GM12864 (cell line): ENCODE measurements at regions not wholly inside any gene's neighbourhood (a gene's known extent, or its start where the extent isn't known, plus 50 kb on each side); places are given as distances from the start of the nearest gene placed in this dataset.

ENCODE experiments used
- DNase-seq: peaks from one replicate; pipeline ENCODE4 v3.0.0-alpha.2; 2011; ENCODE audit warnings: low read depth
- H3K4me3 ChIP-seq: 2 replicates; pipeline ENCODE4 v1.5.1; 2011; ENCODE audit warnings: mild to moderate bottlenecking, low read depth, low read length, control low read depth
- TF ChIP-seq, protein P1 (sequence below): IDR thresholded peaks from 2 replicates; pipeline ENCODE4 v1.5.1; 2011; ENCODE audit warnings: low read depth, mild to moderate bottlenecking, moderate library complexity, low read length, control low read depth, inconsistent platforms; ENCODE audit errors: missing control alignments

DNA sequence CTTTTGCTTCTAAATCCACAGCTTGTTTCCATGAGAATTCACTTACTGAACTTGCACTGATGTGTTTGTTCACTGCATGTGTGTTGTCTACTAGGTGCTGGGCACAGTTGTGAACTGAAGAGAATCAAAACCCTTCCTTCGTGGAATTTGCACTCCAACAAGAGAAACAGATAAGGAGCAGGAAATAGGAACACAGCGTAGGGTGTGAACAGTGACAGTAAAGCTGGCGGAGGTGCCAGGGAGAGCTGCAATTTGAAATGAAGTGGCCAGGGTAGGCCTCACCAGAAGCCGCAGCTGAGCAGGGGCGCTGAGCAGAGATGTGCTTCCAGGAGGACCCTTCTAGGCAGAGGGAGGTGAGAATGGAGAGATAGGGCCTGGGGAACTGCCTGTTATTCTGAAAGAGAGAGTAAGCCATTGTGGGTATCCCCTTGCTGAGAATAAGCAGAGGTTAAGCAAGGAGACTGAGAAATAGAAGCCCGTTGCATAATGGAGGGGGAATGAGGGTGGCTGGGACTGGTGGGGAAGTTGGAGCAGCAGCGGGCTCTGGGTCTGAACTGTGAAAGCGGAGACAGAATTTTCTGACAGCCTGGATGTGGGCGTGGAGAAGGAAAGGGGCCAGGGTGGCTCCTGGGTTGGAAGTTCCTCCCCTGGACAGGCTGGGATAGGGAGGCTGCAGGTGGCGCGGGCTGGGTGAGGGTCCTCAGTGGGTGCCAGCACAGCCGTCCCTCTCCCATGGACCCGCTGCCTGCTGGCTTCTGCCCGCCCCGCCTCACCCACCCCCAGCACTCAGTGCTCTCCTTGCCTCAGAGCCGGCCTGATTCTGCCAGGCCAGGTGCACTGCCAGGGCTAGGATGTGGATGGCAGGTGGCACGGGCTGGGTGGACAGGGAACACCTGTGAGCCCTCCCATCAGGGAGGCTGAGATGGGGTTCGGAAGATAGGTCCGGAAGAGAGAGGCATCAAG, 114.7 kb upstream of the AFDN start:
- H3K4me3 ChIP-seq, result no peak overlapping the region
- DNase-seq, result no peak
- TF ChIP-seq, protein P1, sequence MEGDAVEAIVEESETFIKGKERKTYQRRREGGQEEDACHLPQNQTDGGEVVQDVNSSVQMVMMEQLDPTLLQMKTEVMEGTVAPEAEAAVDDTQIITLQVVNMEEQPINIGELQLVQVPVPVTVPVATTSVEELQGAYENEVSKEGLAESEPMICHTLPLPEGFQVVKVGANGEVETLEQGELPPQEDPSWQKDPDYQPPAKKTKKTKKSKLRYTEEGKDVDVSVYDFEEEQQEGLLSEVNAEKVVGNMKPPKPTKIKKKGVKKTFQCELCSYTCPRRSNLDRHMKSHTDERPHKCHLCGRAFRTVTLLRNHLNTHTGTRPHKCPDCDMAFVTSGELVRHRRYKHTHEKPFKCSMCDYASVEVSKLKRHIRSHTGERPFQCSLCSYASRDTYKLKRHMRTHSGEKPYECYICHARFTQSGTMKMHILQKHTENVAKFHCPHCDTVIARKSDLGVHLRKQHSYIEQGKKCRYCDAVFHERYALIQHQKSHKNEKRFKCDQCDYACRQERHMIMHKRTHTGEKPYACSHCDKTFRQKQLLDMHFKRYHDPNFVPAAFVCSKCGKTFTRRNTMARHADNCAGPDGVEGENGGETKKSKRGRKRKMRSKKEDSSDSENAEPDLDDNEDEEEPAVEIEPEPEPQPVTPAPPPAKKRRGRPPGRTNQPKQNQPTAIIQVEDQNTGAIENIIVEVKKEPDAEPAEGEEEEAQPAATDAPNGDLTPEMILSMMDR, result no peak

DNA sequence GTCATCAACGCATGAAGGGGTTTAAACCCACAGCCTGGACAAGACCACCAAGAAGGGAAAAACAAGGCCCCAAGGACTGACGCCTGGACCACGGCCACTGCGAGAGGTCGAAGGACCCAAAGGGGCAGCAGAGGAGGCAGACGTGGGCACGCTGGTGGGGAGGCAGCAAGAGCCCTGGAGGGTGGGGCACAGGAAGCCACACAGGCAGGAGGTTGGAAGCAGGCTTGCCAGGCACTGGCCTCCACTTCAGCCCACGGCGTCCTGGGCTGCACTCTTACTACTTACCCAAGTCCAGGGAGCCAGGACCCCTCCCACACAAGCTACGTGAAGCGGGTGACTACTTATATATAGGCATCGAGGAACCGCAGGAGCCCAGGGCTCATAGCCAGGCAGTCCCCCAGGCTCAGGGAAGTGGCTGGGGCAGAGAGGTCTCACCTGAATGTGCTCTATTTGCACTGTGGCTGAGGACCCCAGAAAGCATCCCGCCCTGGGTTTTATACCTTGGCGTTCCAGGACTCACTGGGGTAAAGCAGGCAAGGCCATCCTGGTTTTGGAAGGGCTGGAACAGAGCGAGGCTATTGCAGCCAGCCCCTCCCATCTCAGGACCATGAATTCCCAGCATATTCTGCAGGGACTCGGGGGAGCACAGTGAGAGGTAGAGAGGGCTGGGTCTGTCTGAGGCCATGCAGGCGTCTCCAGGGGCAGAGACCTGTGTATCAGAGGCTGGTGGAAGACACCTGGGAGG, 113.8 kb upstream of the AFDN start:
- TF ChIP-seq, protein P1, result no peak
- no peak overlapping the region for H3K4me3 ChIP-seq
- DNase-seq, result no peak

DNA sequence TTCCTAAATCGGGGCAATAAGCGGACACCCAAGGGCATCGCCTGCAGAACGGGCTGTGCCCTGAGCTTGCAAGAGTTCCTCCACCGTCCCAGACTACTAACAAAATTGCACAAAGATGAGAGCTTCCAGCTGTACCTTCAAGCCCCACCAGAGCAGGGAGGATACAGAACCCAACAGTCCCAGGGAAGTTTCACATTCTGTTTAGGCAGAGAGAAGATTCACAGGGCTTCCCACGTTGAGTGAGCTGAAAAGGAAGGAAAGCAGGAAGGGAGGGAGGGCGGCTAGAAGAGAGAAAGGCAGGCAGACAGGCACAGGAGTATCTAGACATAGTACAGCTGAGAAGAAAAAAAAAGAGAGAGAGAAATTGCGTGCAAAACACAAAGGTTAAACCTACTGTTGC, 112.6 kb upstream of the AFDN start:
- no peak for DNase-seq
- TF ChIP-seq, protein P1, result no peak
- H3K4me3 ChIP-seq, result no peak overlapping the region

DNA sequence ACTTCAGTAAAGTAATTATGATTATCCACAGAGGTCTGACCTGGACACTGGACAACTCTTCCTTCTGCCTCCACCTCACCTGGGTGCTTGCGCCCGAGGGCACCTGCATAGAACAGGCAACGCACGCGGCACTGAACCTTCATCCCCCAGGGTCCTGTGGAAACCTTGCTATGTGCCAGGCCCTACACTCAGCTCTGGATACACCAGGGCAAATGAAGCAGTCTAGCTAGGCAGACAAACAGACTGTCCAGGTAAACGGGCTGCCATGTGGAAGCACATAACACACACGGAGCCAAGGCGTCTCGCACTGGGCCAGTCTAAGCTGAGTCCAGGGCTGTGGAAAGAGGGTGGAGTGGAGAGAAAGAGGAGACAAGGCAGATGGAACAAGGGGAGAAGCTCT, 109.3 kb upstream of the AFDN start:
- H3K4me3 ChIP-seq, result no peak overlapping the region
- DNase-seq, result no peak
- TF ChIP-seq, protein P1, result no peak

DNA sequence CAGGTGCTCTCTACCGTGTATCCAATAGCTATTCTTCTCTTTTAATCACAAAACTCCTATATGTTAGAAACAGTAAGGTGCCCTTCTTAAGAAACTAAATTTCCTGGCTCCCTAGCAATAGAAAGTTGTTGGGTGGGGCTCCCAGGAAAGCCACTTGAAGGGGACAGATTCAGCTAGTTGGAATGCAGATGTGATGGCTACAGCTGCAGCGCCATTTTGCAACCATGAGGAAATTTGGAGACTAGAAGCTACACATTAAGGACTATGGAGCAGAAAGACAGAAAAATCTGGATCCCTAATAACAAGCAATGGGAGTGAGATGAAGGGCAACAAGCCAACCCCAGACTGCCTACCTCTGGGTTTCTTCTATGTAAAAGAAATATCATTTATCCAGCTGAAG, 108.8 kb upstream of the AFDN start:
- no peak overlapping the region for H3K4me3 ChIP-seq
- TF ChIP-seq, protein P1, result no peak
- DNase-seq, result no peak

DNA sequence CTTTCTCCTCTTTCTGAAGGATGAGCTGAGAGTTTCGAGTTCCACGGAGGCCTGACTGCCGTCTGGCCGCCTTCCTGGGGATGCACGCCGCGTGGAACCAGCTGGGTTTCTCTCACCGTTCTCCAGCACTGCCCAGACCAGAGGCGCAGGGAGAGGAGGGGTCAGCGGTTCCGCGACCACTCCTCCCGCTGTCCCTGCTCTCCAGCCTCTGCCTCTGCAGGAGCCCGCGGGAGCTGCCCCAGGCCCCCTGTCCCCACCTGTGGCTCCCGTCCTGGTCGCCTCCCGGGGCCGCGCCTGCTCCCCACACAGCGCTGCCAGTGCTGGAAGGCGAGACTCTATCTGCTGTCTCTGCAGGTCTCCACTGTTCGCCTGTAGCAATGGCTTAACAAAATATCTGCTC, 106.8 kb upstream of the AFDN start:
- H3K4me3 ChIP-seq, result no peak overlapping the region
- TF ChIP-seq, protein P1, result no peak
- DNase-seq, result no peak
